Aorta (tissue), 5 donors: ENCODE measurements at regions not wholly inside any gene's neighbourhood (a gene's known extent, or its start where the extent isn't known, plus 50 kb on each side); places are given as distances from the start of the nearest gene placed in this dataset.

Experiments
- ATAC-seq: fragments of 200-7000 bp; cut with Tn5 transposase; one replicate; pipeline ENCODE4 v1.9.1; 2022; ENCODE audit warnings: moderate library complexity; ENCODE audit not compliant: low FRiP score
- DNase-seq, 2 donors: peaks; one replicate each; pipeline ENCODE4 v3.0.0-alpha.2; 2020
- H3K27ac ChIP-seq, 2 donors: one replicate each; pipeline ENCODE4 v1.5.1; 2013; ENCODE audit warnings: low read length in 2 of 2, mild to moderate bottlenecking in 2 of 2, moderate library complexity in 2 of 2, control low read depth in 1 of 2, inconsistent platforms in 1 of 2, low read depth in 1 of 2
- H3K27me3 ChIP-seq, 2 donors: one replicate each; pipeline ENCODE4 v1.6.1; 2013; ENCODE audit warnings: control low read depth in 1 of 2, low read length in 1 of 2, mild to moderate bottlenecking in 1 of 2, moderate library complexity in 1 of 2; ENCODE audit not compliant: insufficient read depth in 2 of 2, control insufficient read depth in 1 of 2
- H3K36me3 ChIP-seq, 2 donors: one replicate each; pipeline ENCODE4 v1.6.1; 2013; ENCODE audit warnings: control low read depth in 1 of 2, low read length in 1 of 2, mild to moderate bottlenecking in 1 of 2; ENCODE audit not compliant: insufficient read depth in 2 of 2, control insufficient read depth in 1 of 2
- H3K4me1 ChIP-seq, 2 donors: one replicate each; pipeline ENCODE4 v1.6.1; 2013; ENCODE audit warnings: low read length in 2 of 2, control low read depth in 1 of 2, mild to moderate bottlenecking in 1 of 2, moderate library complexity in 1 of 2; ENCODE audit not compliant: insufficient read depth in 2 of 2, control insufficient read depth in 1 of 2
- H3K4me3 ChIP-seq, 2 donors: one replicate each; pipeline ENCODE4 v1.5.1; 2013; ENCODE audit warnings: low read length in 2 of 2, control low read depth in 1 of 2, mild to moderate bottlenecking in 1 of 2
- H3K9me3 ChIP-seq: one replicate; pipeline ENCODE4 v1.6.1; 2013; ENCODE audit warnings: mild to moderate bottlenecking, low read length; ENCODE audit not compliant: control insufficient read depth
- WGBS, 2 donors: extraction: QIAGEN DNeasy Blood & Tissue Kit; methylation state at CpG; one replicate each; pipeline ENCODE4 v1.1.7; 2013; 5-methylcytosine and 5-hydroxymethylcytosine counted together
- intact Hi-C, 2 donors: fragments of 100-400 bp; cut with DNase I; formaldehyde crosslinking; loops; one replicate each; pipeline versions ENCODE4 v1.14.2 to v1.15.0; 2022
- donor health status: healthy with polysubstance abuse.
- donor health status: Bipolar disorder and iron deficiency.
- donor health status: DM: no; HTN: no; CAD: no.
- donor health status: DM: no; HTN: no; CAD: no.
- donor health status: DM: yes; HTN: yes; CAD: no.

DNA sequence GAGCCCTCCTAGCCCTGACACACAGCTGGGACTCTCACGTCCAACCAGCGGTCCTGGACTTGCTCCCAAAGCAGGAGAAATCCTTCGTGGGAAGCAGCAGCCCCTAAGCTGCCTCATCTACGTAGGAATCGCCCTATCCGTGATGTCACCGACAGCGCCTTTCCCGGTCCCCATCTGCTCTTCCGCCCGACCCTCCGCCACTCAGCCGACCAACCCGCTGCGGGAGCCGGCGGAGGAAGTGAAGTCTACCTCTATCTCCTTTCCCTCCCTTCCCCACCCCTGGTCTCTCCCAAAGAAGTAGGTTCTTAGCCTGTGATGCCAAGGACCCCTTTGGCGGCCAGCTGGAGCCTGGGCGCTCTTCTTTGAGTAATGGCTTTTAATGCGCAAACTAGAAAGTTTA lies 272.1 kb downstream of the FAM72C start:
- Histone ChIP-seq H3K4me3 (no peak overlapping the region), H3K36me3 (no peaks in the 10 kb centered on the region), H3K27me3 (no peaks in the 10 kb centered on the region), H3K27ac (no peak overlapping the region), H3K9me3 (peaks cover 4% of the 10 kb centered on the region), H3K4me1 (no peaks in the 10 kb centered on the region)
- ATAC-seq (no peak), DNase-seq (no peak)
- intact Hi-C loops: no loop called here
- WGBS, 2 donors: 2 to 3% methylated on average over 20 of the region's 20 CpGs

DNA sequence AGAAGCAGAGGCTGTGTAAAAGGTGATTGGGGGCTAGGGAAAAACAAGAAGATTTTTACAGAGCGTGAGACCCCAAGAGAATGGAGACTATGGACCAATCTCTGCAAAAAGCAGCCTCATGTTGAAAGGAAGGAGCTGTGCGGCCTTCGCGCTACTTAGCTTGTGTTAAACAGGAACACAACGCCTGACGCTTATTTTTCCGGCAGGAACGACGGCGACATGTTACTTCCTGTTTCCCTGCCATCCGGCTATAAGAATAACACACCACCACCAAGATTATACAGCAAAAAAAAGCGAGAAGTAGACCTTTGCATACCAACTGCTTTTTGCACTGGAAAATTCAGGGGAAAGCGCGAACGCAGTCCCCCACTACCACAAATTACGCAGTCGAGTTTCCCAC lies 272.7 kb downstream of the FAM72C start:
- 4 to 6% methylated on average over 17 of the region's 17 CpGs for WGBS, 2 donors
- Histone ChIP-seq H3K4me1 (no peaks in the 10 kb centered on the region), H3K36me3 (no peaks in the 10 kb centered on the region), H3K27ac (no peak overlapping the region), H3K4me3 (no peak overlapping the region), H3K27me3 (no peaks in the 10 kb centered on the region), H3K9me3 (peaks cover 4% of the 10 kb centered on the region)
- DNase-seq (peak in 1 of 2 donors; percentile 42), ATAC-seq (no peak)
- intact Hi-C loops: no loop called here

GRCh38 chr1:143698016-143698415 lies 273.8 kb downstream of the FAM72C start:
- DNase-seq (no peak), ATAC-seq (no peak)
- H3K9me3 ChIP-seq: peaks cover 4% of the 10 kb centered on the region
- no peaks in the 10 kb centered on the region for H3K27me3 ChIP-seq
- H3K4me1 ChIP-seq: no peaks in the 10 kb centered on the region
- intact Hi-C loops: no loop called here
- H3K36me3 ChIP-seq: no peaks in the 10 kb centered on the region
- no peak overlapping the region for H3K27ac ChIP-seq
- H3K4me3 ChIP-seq: no peak overlapping the region
- 2 to 3% methylated on average over 21 of the region's 21 CpGs for WGBS, 2 donors

DNA sequence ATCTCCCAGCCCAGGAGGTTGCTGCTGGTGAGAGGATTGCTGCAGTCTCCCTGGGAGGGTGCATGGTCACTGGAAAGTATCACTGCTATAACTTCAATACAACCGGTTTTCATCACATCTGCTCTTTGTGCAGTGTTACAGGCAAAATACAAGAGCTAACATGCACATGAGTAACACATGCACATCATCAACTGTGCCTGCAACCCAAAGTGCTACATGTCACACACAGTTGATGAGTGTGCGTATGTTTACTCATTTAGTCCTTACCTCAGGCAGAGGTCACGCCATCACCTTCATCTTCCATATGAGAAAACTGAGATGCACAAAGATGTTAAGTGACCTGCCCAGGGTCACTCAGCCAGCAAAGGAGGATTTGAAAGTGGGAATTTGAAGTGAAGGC lies 277.7 kb downstream of the FAM72C start:
- 79 to 82% methylated on average over 3 of the region's 3 CpGs for WGBS, 2 donors
- H3K4me3 ChIP-seq: no peak overlapping the region
- ATAC-seq: no peak
- no peaks in the 10 kb centered on the region for H3K4me1 ChIP-seq
- no peak overlapping the region for H3K27ac ChIP-seq
- DNase-seq: no peak
- no peaks in the 10 kb centered on the region for H3K27me3 ChIP-seq
- H3K9me3 ChIP-seq: peaks cover 4% of the 10 kb centered on the region
- H3K36me3 ChIP-seq: no peaks in the 10 kb centered on the region
- intact Hi-C loops: no loop called here

DNA sequence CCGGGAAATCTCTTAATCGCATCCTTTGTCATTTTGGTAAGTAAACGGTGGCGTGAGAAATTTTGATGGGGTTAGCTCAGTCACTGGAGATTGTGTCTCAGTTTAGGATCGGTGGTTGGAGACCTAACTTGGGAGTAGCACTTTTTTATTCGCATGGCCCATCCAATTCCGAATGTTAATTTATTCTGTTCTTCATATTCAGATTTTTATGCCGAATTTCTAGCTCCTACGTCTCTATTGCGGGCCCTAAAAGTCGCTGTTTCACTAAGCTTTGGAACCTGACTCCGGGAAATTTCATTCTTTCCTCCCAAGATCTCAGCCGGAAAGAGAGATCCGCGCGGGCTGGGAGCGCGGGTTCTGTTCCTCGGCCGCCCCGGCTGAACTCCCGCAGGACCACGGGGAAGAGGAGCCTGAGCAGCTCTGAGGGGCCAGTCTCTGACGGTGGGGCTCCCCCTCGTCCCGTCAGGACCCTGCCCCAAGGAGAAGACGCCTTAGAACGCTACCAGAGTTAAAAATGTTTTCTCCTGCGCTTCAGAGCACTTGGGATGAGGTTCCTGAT lies 279.7 kb downstream of the FAM72C start:
- Histone ChIP-seq H3K9me3 (no peaks in the 10 kb centered on the region), H3K27ac (no peak overlapping the region), H3K36me3 (no peaks in the 10 kb centered on the region), H3K4me3 (no peak overlapping the region), H3K27me3 (no peaks in the 10 kb centered on the region), H3K4me1 (no peaks in the 10 kb centered on the region)
- 4 to 13% methylated on average over 29 of the region's 29 CpGs for WGBS, 2 donors
- DNase-seq (no peak), ATAC-seq (no peak)
- intact Hi-C loops: no loop called here

DNA sequence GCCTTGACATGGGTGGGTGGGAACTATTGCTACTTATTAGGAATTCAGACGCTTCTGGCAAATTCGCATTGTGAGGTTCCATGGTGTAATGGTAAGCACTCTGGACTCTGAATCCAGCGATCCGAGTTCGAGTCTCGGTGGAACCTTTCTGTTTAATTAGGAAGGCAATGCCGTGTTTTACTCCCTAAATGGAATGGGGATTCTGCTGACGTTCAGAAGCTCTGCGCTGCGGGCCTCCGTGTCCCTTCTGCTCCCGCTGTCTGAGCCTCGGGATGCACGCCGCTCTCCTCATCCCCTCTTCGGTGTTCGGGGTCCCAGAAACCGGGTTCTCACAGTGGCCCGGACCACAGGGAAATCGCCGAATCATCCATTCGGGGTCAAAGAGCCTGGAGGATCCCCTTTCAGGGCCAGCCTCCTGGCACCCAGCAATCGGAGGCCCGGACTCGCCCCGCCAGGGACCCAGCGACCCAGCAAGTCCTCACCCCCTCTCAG lies 280.3 kb downstream of the FAM72C start:
- no peak for DNase-seq
- no peak overlapping the region for H3K27ac ChIP-seq
- no peaks in the 10 kb centered on the region for H3K4me1 ChIP-seq
- H3K9me3 ChIP-seq: no peaks in the 10 kb centered on the region
- intact Hi-C loops: no loop called here
- no peaks in the 10 kb centered on the region for H3K36me3 ChIP-seq
- ATAC-seq: no peak
- H3K4me3 ChIP-seq: no peak overlapping the region
- 5 to 10% methylated on average over 27 of the region's 27 CpGs for WGBS, 2 donors
- H3K27me3 ChIP-seq: no peaks in the 10 kb centered on the region

- intact Hi-C loops: no loop called here
- Histone ChIP-seq H3K36me3 (no peaks in the 10 kb centered on the region), H3K27me3 (no peaks in the 10 kb centered on the region), H3K9me3 (no peaks in the 10 kb centered on the region), H3K27ac (no peak overlapping the region), H3K4me1 (no peaks in the 10 kb centered on the region), H3K4me3 (no peak overlapping the region)
- DNase-seq: no peak
- WGBS, 2 donors: 78 to 82% methylated on average over 4 of the region's 4 CpGs
- ATAC-seq: no peak
Measured at GRCh38 chr1:143689781-143690180, 282.0 kb downstream of the FAM72C start.

DNA sequence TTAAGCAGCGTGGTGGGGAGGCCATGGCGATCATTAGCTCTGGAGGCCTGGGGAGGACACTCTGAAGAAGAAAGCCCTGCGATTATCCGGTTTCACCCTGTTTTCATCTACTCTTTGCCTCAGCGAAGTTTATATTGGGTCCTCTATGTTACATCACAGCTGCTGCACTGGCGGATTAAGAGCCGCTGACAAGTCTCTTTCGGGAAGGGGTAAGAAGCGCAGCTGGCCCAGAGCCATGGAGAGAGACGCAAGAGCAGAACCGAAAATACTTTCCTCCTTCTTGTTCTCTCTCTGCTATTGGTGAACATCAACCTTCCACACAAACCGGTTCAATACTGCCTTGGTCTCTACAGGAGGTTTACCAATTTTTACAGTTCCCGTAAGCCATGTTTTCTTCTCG lies 291.5 kb downstream of the FAM72C start:
- no peak for ATAC-seq
- intact Hi-C loops: no loop called here
- Histone ChIP-seq H3K4me3 (no peak overlapping the region), H3K36me3 (no peaks in the 10 kb centered on the region), H3K27ac (no peak overlapping the region), H3K27me3 (no peaks in the 10 kb centered on the region), H3K9me3 (peaks cover 1% of the 10 kb centered on the region), H3K4me1 (no peaks in the 10 kb centered on the region)
- 86 to 89% methylated on average over 14 of the region's 14 CpGs for WGBS, 2 donors
- DNase-seq: no peak

DNA sequence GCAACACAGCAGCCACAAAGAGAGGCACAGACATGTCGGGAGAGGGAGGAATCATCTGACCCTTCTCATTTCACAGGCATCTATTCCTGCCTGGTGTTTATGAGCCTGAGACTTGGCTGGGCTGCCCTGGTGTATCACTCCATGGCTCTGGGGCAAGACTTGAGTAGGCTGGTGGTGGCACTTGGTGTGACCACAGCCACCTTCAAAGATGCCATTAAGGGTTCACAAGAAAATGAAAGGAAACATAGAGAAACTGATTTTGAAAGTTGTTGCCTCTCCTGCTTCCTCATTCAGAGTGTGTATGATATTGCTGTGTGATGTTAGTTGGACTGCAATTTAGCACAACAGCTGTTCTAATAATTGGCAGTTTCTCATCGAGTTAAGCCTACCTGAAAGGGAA lies 298.8 kb downstream of the FAM72C start:
- Histone ChIP-seq H3K36me3 (no peaks in the 10 kb centered on the region), H3K4me1 (no peaks in the 10 kb centered on the region), H3K27me3 (no peaks in the 10 kb centered on the region), H3K27ac (no peak overlapping the region), H3K9me3 (peaks cover 2% of the 10 kb centered on the region), H3K4me3 (no peak overlapping the region)
- WGBS, 2 donors: 65 to 76% methylated on average over 2 of the region's 2 CpGs
- intact Hi-C loops: no loop called here
- DNase-seq (no peak), ATAC-seq (no peak)
